Activated CD8-positive, alpha-beta memory T cell treated with anti-CD3 and anti-CD28 coated beads, Interleukin-2, amount 50 U/mL, for 48 hours (primary cell): ENCODE measurements at regions not wholly inside any gene's neighbourhood (a gene's known extent, or its start where the extent isn't known, plus 50 kb on each side); places are given as distances from the start of the nearest gene placed in this dataset.

Experiments
- DNase-seq: peaks from one replicate; pipeline ENCODE4 v3.0.0-alpha.2; 2020

DNA sequence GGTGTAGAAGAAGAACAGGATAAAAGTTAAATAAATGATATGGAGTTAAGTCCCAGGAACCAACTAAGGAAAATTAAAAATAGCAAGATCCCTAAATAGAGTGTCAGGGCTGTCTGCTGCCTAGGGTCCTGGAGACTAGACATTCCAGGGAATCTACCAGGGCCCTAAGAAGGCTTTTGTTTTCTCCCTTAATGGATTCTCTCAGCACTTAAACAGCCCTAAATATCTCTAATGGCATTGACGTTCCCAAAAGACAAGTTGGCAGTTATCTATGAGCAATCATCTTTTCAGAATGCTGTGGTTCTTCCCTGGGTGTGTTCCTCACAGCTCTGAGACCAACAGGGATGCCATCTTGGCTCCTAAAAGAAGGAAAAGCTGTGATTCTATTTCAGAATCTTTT is 616.3 kb downstream of the EPHA4 start:
- DNase-seq, result no peak

DNA sequence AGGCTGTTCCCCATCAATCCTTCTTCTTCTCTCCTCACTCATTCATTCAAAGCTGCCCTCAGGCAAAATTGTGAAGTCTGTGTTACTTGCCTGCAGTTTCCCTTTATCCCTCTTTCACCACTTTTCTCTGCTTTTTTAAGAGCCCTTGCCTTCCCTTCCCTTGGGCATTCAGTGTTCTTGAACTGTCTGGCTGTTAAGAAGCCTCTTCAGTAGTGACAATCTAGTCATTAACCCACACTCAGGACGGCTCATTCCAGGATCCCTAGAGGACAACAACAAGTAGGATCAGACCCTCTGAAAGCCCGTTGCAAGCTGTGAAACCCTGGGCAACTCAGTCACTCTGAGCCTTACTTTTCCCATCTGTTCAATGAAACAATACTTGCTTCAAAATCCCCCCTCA is 615.7 kb downstream of the EPHA4 start:
- no peak for DNase-seq

DNA sequence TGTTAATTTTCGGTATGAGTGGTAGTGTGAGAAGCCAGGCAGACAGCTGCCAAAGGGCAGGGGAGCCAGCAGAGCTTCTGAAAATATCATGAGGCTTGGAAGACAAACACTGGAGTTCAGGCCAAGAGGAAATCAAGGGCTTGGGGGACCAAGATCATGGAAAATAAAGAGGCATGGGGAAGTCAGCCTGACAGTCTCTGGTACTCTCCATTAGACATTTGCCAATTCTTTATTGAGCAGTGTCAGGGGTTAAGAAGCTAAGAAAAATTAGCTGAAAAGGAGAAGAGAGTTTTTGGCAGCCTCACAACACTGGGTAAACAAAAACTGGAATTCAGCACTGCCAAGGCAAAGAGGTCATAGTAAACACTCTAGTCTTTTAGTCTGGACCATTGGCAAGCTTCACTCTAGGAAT is 612.7 kb downstream of the EPHA4 start:
- no peak for DNase-seq

DNA sequence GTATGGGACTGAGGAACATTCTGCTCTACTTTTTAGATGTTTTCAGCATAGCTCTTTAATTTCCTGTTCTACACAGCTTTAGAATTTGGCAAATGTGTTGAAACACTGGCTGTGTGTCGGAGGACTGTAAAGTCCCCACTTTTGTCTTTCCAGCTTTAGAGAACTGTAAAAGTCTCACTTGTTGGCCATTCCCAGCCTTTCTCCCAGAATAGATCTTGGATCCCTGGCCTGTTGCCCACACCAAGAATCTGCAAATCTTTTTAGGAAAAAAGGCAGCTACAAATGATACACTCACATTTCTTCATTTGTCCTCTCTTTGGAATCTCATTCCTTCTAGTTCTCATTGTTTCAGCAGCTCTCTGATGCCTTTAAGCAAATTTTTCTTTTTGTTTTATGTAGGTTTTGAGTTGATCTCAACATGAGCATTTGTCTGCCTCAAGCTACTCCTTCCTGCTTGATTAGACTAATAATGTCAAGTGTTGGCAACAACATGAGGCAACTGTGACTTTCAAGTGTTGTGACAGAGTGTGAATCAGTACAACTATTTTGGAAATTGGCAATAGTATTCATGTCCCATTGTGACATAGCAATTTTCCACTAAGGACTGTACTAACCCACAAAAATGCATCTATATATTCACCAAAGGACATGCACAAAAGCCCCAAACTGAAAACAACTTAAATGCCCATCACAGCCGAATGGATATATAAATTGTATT is 610.8 kb downstream of the EPHA4 start:
- DNase-seq, result no peak

DNA sequence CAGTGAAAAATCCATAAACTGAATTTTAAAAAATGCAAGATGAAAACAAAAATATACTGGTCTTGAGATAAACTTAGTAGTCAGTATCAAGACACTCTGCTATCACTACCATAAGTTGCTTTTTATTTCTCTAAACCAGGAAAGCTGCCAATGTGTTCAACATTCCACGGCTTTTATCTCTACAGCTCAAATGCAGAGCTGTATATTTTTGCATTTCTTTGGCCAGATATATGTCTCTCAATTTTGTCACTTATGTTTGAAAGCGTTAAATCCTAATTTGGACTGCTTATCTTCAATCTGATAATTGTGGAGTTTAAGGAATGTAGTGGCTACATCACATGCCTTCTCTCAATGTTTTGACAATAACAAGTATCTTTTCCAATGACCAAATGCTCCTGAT is 609.5 kb downstream of the EPHA4 start:
- no peak for DNase-seq

DNA sequence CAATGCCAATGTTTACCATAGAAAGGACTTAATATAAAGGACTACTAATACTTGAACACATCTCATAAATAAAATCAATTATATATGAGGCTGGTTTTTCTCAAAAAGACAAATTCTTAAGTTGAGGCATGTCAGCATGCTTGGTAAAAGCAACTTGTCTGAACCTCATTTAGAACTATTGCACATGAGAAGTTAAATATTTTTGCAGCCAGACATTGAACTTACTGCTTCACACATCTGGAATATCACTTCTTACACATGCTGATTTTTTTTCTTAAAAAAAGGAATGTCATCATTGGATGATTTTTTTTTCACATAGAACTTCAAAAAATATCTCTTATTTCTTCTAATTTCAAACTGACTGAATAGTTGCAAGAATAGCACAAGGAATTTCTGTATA is 609.0 kb downstream of the EPHA4 start:
- no peak for DNase-seq

DNA sequence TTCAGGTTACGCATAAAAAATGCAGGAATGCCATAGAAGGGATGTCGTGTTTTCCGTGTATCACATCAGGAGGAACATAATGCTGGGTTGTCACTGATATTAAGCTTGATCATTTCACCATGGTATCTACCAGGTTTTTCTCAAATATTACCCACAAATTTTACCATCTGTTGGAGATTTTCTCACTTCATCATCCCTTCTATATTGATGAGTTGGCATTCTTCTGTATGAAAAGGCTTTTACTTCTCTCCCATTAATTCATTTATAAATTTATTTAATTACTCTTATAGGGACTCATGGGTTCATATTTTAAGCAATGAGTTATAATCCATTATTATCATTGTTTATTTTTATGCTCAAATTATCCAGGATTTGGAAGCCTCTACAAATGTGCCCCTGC is 608.2 kb downstream of the EPHA4 start:
- DNase-seq, result no peak

DNA sequence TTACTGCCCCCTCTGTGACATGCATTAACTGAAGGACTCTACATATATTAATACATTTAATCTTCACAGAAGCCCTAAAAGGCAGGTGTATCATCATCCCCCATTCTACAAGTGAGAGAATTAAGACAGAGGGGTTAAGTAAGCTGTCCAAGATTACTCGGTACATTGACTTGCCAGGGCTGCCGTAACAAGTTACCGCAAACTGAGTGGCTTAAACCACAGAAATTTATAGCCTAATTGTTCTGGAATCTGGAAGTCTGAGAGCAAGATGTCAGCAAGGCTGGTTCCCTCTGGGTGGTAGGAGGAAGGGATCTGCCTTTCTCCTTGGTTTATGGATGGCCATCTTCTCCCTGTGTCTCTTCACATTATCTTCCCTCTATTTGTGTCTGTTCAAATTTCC is 605.5 kb downstream of the EPHA4 start:
- DNase-seq, result no peak

DNA sequence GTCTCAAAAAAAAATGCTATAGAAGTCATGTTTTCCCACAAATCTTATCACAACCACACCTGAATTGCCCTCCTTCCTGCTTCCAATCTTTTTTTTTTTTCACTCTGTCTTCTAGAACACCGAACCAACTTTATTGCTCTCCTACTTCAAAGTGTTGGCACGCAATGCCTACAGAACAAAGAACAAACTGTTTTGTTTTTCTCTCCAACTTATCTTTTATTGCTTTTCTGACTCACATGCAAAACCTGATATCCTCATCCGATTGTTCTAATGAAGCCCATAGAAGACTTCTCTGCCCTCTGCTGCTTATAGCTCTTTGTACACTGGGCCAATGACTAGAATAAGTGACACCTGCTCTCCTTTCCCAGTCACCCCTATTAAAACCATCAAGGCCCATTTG is 602.8 kb downstream of the EPHA4 start:
- DNase-seq, result no peak

DNA sequence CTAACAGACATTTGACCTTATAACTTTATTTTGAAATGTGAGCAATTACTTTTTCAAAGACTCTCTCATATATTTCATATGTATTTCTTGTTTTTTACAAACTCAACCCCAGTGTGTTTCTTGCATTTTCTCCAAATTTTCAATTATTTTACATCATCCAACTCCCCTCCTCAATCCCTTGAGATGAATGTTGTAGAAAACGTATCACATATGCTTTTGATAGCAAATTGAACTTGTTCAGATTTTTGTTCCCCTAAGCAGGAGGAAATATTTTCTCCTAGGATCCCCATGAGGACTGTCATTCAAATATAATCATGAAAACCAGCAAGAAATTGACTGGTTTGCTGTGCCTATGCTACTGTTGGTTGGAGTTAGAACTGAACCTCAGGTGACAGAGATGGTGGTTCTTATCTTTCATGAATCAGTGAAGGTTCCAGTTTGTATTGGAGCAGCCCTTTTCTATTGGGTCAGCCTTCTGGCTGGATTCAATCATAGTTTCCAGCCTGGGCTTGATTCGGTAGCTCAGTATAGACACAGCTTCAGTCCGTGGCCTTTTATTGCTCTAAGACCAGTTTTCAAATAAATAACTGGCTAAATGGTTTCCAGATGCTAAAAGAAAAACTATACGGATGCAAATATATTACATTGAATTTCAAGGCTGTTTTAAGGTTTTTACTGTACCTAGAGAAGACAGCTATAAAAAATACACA is 591.0 kb downstream of the EPHA4 start:
- DNase-seq, result no peak

DNA sequence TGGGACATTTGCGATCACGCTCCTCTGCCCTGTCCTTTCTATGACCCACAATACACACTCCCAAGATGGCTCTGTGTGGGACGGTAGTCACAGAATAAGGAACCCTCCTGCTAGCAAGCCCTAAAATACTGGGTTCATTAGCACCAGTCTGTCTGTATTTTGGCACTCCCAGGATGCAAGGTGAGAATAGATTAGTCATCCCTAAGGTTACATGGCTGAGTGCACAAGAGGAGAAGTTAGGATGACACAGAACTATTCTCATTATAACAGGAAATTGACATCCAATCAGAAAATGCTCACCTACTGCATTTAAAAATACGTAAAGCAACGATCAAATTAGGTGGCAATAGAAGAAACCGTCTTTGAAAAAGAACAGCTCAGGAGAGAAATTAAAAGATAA is 590.2 kb downstream of the EPHA4 start:
- DNase-seq, result no peak

DNA sequence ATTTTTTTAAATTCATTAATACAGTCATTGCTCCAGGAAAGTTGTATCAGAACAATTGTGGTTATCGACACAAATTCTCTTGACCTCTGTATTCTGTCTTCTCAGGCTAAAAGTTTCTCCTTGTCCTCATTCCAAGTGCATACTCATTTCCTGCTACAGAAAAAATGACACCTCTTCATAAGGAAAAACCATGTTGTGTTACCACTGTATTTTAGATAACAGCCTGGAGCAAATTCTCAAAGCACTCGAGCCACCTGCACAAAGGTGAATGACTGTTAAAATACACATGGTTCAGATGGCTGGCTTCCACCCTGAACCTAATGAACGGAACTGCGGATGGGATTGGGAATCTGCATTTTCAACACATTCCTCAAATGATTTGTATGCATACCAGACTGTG is 586.5 kb downstream of the EPHA4 start:
- DNase-seq, result no peak

DNA sequence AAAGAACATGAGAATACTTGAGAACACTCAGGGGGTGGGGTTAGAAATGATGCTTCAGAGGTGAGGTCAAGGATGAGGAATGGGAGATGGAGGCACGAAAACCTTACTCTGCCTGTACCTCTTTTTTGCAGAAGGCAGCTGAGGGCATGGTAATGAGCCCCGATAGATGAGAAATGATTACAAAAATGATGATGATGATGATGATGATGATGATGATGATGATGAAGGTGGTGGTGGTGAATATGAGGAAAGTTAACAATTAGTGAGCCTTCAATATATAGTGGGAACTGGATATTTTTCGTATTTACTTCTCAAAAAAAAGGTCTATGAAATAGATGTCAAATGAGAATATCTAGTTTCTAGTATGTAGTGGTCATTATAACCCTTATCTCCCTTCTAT is 584.3 kb downstream of the EPHA4 start:
- DNase-seq, result no peak

DNA sequence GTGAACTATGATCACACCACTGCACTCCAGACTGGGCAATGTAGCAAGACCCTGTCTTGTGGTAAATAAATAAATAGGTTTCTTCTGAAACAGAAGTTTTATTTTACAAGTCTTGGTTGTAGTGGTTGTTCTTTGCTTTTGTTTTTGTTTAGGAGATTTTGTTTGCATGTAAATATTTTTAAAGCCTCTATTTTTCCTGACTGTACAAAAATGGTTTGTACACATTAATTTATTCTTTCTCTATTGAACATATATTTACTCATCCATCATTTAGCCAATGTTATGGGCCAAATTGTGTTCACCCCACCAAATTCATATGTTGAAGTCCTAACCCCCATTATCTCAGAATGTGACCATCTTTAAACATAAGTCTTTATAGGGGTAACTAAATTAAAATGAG is 580.1 kb downstream of the EPHA4 start:
- no peak for DNase-seq

DNA sequence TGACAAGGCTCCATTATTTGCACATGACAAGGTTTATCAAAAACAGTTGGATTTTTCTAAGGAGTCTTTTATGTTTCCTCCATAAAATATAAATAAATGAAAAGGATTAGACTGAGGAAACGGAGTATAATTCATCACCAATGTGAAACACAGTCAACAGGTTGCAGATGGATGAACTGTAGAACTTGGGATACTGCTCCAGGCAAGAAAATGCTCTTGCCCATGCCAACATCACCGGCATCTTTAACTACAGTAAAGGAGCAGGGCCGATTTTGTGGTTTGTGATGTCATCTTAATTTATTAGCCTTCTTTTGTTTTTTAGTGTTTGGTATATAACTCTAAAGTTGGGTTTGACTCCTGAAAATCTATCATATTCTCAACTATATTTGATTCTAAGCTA is 577.3 kb downstream of the EPHA4 start:
- no peak for DNase-seq

DNA sequence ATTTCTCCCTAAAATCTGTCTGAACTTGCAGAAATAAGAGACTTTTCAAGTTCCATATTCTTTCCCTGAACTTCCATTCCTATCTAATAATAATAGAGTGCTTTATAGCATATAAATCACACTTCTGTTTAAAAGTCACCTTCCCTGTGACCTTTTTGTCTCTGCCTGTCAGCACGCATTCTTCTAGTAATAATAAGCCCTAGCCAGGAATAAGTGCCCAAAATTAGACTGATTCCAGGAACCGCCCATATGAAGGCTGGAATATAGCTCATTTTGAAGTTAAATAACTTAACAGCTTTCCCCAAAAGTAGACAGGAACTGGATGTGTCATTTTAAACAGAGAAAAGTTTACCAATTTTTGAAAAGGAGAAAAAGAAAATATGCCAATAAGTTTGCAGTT is 576.5 kb downstream of the EPHA4 start:
- no peak for DNase-seq

DNA sequence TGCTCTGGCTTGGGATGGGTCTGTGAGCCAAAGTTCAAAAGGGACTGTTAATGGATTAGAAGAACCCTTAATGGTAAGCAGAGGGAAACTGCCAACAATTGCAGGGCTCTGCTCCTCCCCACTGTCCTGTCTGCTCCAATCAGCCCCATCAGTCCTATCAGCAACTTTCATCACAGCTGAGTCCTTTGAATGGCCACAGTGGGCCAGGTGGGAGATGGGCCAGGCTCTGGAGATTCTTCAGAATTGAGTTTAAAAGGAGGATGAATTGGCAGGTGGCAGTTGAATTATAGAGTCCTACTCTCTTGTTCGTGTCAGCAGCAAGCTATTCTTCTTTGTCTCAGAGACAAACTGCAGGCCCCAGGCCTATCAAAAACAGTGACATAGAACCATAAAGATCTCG is 573.9 kb downstream of the EPHA4 start:
- no peak for DNase-seq

DNA sequence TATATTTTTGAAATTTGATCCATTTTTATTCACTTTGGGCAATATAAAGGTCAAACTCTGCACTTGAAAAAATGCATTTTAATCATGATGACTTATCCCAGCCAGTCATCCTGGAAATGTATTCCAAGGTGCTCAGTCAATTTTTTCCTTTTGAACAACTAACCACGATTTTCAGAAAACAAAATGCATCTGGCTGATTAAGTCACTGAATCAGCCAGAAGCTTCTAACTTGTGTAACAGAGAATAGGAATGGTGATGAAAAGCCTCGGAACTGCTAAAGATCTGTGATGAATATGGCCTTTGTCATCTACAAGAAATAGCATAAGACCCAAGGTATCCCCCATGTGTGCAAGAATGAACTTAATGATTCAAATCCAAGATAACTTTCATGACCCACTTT is 572.7 kb downstream of the EPHA4 start:
- no peak for DNase-seq

DNA sequence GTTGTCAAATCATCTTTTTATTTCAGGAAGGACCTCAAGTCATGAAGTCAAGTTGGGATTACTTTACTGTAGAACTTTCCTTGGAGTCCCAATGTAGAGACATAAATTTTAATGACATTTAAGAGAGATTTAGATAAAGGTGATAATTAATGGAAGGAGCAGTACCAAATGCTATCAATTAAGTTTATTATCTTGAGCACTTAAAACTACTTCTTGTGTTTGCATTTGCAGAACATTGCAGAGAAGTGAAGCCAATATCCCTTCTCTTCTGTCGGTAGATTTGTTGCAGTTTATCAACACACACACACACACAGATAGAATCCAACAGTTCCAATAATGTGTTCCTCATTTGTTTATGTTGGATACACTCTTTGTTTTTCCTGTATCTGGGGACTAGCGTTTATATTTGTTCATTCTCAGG is 570.7 kb downstream of the EPHA4 start:
- no peak for DNase-seq

DNA sequence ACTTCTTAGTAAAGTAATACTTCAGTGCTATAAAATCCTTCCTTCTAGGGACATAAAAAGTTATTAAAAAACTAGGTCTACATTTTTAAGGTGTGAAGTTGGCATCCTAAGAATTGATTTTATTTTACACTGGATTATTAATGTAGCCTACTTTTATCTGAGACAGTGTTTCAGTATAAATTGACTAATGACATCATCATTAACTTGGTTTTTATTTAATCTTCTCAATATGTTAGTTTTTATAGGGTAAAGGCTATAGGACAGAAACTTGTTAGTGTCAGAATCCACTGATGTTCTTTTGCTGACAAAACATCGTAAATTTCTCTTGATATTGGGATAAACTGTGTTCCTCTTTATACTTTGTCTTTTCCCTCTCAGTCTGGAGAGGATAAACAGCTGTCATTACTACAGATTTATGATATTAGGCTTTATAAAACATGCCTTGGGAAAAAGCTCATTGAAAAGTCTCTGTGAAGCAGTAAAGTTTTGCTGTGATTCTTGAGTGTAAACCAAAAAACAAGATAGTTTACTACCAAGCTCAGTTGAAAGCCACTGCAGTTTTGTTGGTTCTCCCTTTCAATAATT is 569.9 kb downstream of the EPHA4 start:
- DNase-seq, result no peak

DNA sequence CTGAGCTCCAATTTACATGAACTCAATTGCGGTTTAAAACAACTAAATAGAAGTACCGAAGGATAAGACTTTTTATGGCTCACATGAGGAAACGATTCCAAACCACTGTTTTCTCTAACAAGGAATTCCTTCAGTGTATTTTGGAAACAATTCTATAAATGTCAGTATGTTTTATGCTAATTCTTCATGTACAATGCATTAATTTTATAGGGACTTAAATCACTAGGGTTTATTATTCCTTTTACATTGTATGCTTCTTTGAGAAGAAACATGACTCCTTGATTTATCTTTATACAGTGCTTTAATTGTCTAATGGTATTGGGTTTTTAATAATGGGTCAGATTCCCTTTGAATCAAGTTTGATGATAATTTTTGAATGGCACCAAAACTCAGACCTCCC is 566.8 kb downstream of the EPHA4 start:
- no peak for DNase-seq

DNA sequence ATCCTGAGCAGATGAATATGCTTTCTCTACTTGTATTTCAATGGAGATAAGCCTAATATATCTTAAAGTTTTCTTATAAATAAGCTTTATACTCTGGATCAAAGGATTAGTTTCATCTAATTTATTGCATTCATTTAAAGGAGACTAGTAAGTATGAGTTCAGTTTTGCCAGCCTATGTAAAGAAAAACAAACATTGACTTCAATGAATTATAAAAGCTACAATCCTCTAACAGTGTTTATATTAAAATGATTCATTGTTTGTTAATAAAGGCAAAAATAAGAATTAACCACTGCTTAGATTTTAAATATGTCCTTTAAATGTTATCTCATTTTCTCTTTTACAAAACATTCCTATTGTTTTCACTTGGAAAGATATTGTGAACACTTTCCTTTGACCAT is 566.0 kb downstream of the EPHA4 start:
- no peak for DNase-seq

DNA sequence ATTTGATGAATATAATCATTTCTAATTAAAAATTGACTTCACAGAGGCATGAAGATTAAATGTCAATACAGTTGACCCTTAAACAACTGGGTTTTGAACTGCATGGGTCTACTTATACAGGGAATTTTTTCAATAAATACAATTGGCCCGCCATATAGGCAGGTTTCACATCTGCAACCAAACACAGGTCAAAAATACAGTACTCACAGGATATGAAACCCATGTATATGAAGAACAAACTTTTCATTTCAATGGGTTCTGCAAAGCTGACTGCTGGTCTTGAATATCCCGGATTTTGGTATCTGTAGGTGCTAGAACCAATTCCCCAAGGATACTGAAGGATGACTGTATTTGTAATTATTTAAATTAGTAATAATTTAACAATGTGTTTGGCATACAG is 555.6 kb downstream of the EPHA4 start:
- DNase-seq, result no peak

DNA sequence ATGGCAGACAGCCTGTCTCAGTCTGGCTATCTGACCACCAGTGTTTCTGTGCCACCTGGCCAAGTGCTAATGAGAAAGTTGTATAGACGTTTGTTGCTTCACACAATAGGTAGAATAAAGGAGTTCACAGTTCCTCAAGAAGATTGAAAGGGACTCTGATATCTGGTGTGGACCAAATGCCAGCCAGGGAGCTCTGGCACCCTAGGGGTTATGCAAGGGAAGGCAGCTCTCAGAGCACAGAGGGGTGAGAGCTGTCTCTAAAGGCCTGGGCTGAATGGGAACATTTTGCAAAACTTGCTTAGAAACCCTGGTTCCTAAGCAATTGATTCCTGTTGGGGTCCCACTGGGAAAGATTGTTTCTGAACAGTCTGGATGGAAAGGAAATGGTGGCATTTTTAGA is 553.8 kb downstream of the EPHA4 start:
- DNase-seq, result no peak

DNA sequence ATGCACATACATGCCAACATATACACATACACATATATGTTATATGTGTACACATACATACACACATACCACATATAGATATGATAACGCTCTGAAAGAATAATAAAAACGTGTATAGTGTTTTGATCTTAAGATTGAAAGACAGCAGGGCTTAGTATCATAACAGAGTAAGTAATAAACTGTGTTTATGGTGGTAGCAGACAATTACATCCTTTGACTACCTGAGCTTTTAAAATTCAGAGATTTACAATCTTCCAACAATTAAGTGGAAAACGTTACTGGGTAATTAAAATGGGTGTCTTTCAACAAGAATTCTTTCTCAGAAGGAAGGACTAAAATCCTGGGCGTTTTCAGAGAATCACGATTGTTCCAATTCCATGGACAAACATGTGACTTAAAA is 552.4 kb downstream of the EPHA4 start:
- no peak for DNase-seq
